ENCODE measurements at regions not wholly inside any gene's neighbourhood (a gene's known extent, or its start where the extent isn't known, plus 50 kb on each side); places are given as distances from the start of the nearest gene placed in this dataset.

DNA sequence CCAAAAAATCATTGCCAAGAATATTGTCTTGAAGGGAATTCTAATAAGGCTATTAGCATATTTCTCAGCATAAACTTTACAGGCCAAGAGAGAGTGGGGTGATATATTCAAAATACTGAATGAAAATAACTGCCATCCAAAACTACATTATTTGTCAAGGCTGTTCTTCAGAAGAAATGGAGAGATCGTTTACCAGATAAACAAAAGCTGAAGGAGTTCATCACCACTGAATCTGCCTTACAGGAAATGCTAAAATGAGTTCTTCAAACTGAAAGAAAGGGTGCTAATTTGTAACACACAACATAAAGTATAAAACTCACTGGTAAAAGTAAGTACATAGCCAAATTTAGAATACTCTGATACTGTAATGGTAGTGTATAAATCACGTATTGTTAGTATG lies 517.0 kb downstream of the TENT5A start:
- Mint-ChIP-seq H3K27ac (no peak overlapping the region), H3K9me3 (no peaks in the 10 kb centered on the region), H3K36me3 (no peaks in the 10 kb centered on the region), H3K4me3 (no peak overlapping the region), H3K4me1 (0 out of 2 replicates have a peak, but pooled peaks cover 4% of the 10 kb centered on the region), H3K27me3 (ENCODE audit: low read depth) (no peaks in the 10 kb centered on the region)
- CTCF ChIA-PET: no interaction called here
- TF ChIP-seq NFYB (CRISPR knock-in tag; conservative IDR thresholded peaks at IDR 0.05; ENCODE audit: low read depth): no peak
- POLR2A ChIA-PET: no interaction called here
- ATAC-seq: no peak
- no peak for DNase-seq (ENCODE audit: low spot score)

- TF ChIP-seq CDX4 (CRISPR knock-in tag; IDR thresholded peaks at IDR 0.05; ENCODE audit: borderline replicate concordance): no peak
- TF ChIP-seq ELF4 (CRISPR knock-in tag; IDR thresholded peaks at IDR 0.05; ENCODE audit: low read depth): no peak
- no peak for TF ChIP-seq CREB1 (CRISPR knock-in tag; IDR thresholded peaks at IDR 0.05)
- TF ChIP-seq ATF3 (CRISPR knock-in tag; conservative IDR thresholded peaks at IDR 0.05): no peak
- TF ChIP-seq, protein P1, sequence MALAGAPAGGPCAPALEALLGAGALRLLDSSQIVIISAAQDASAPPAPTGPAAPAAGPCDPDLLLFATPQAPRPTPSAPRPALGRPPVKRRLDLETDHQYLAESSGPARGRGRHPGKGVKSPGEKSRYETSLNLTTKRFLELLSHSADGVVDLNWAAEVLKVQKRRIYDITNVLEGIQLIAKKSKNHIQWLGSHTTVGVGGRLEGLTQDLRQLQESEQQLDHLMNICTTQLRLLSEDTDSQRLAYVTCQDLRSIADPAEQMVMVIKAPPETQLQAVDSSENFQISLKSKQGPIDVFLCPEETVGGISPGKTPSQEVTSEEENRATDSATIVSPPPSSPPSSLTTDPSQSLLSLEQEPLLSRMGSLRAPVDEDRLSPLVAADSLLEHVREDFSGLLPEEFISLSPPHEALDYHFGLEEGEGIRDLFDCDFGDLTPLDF (CRISPR knock-in tag; IDR thresholded peaks at IDR 0.05): no peak
- TF ChIP-seq ZNF671 (CRISPR knock-in tag; IDR thresholded peaks at IDR 0.05): no peak
- no peak for TF ChIP-seq GRHL2 (CRISPR knock-in tag; IDR thresholded peaks at IDR 0.05; ENCODE audit: insufficient replicate concordance, severe bottlenecking)
- no peak for TF ChIP-seq MYBL2 (CRISPR knock-in tag; IDR thresholded peaks at IDR 0.05)
- TF ChIP-seq ZNF423 (CRISPR knock-in tag; IDR thresholded peaks at IDR 0.05): no peak
- no peak for TF ChIP-seq CREM (CRISPR knock-in tag; IDR thresholded peaks at IDR 0.05)
- TF ChIP-seq HMGXB4 (CRISPR knock-in tag; IDR thresholded peaks at IDR 0.05): no peak
- TF ChIP-seq NR1H2 (CRISPR knock-in tag; IDR thresholded peaks at IDR 0.05): no peak
- Mint-ChIP-seq H3K9me3 (no peaks in the 10 kb centered on the region), H3K4me3 (no peak overlapping the region), H3K27ac (no peak overlapping the region), H3K27me3 (ENCODE audit: low read depth) (no peaks in the 10 kb centered on the region), H3K36me3 (no peaks in the 10 kb centered on the region), H3K4me1 (0 out of 2 replicates have a peak, but pooled peaks cover 4% of the 10 kb centered on the region)
- ATAC-seq (no peak), DNase-seq (ENCODE audit: low spot score) (no peak)
- CTCF ChIA-PET: no interaction called here
- POLR2A ChIA-PET: no interaction called here
Observed at GRCh38 chr6:81233990-81234389, 518.5 kb downstream of the TENT5A start.

GRCh38 chr6:81228912-81229555 lies 523.4 kb downstream of the TENT5A start:
- Mint-ChIP-seq H3K4me1 (no peaks in the 10 kb centered on the region), H3K27me3 (ENCODE audit: low read depth) (no peaks in the 10 kb centered on the region), H3K36me3 (no peaks in the 10 kb centered on the region), H3K27ac (no peak overlapping the region), H3K9me3 (no peaks in the 10 kb centered on the region), H3K4me3 (no peak overlapping the region)
- CTCF ChIA-PET: no interaction called here
- POLR2A ChIA-PET: no interaction called here
- DNase-seq (ENCODE audit: low spot score) (no peak), ATAC-seq (no peak)
- TF ChIP-seq ZNF425 (CRISPR knock-in tag; conservative IDR thresholded peaks at IDR 0.05): no peak
- no peak for TF ChIP-seq FOXP1 (CRISPR knock-in tag; IDR thresholded peaks at IDR 0.05; ENCODE audit: borderline replicate concordance)
- TF ChIP-seq ZNF671 (CRISPR knock-in tag; IDR thresholded peaks at IDR 0.05): no peak
- TF ChIP-seq RELA (CRISPR knock-in tag; IDR thresholded peaks at IDR 0.05; ENCODE audit: borderline replicate concordance): no peak
- TF ChIP-seq TCF7 (CRISPR knock-in tag; IDR thresholded peaks at IDR 0.05; ENCODE audit: low read depth): no peak
- no peak for TF ChIP-seq ZNF396 (CRISPR knock-in tag; IDR thresholded peaks at IDR 0.05; ENCODE audit: borderline replicate concordance)
- no peak for TF ChIP-seq NFE2L1 (CRISPR knock-in tag; IDR thresholded peaks at IDR 0.05)

Measured in WTC11 (cell line).